Right atrium auricular region (tissue), 2 donors: ENCODE measurements at regions not wholly inside any gene's neighbourhood (a gene's known extent, or its start where the extent isn't known, plus 50 kb on each side); places are given as distances from the start of the nearest gene placed in this dataset.

ENCODE experiments used
- DNase-seq: peaks from one replicate; pipeline ENCODE4 v3.0.0-alpha.2; 2019; ENCODE audit warnings: low spot score
- H3K27ac ChIP-seq, 2 donors: fragments of 200-600 bp; sonication (generic); 1 replicate in 1 of 2; 2 replicates in 1 of 2; pipeline ENCODE4 v1.5.1; 2016 to 2019
- H3K27me3 ChIP-seq, 2 donors: fragments of 200-600 bp; sonication (generic); one replicate each; pipeline versions ENCODE4 v1.5.1 to v1.6.0; 2017 to 2019
- H3K36me3 ChIP-seq: fragments of 200-600 bp; sonication (generic); one replicate; pipeline ENCODE4 v1.5.1; 2016
- H3K4me1 ChIP-seq, 2 donors: fragments of 200-600 bp; sonication (generic); one replicate each; pipeline versions ENCODE4 v1.5.1 to v1.6.0; 2017 to 2019
- H3K4me3 ChIP-seq, 2 donors: fragments of 200-600 bp; sonication (generic); 1 replicate in 1 of 2; 2 replicates in 1 of 2; pipeline ENCODE4 v1.5.1; 2017 to 2019; ENCODE audit warnings: mild to moderate bottlenecking in 1 of 2, moderate library complexity in 1 of 2
- H3K9me3 ChIP-seq, 2 donors: fragments of 200-600 bp; sonication (generic); one replicate each; pipeline ENCODE4 v1.5.1; 2019
- CTCF ChIP-seq, 2 donors: fragments of 200-600 bp; sonication (generic); IDR thresholded peaks; one replicate each; pipeline ENCODE4 v1.5.1; 2019; ENCODE audit warnings: antibody characterized with exemption in 2 of 2

- DNase-seq, result no peak
- no peak for TF ChIP-seq CTCF (IDR thresholded peaks at IDR 0.05)
- H3K27ac ChIP-seq, result no peak overlapping the region
- H3K27me3 ChIP-seq, result no peaks in the 10 kb centered on the region
- no peaks in the 10 kb centered on the region for H3K9me3 ChIP-seq
- H3K4me1 ChIP-seq, result no peaks in the 10 kb centered on the region
- H3K36me3 ChIP-seq, result no peaks in the 10 kb centered on the region
- no peak overlapping the region for H3K4me3 ChIP-seq
Measured at GRCh38 chr4:146113171-146113570, 62.3 kb upstream of the LSM6 start.

- Histone ChIP-seq H3K27me3 (no peaks in the 10 kb centered on the region), H3K27ac (no peak overlapping the region), H3K4me1 (no peaks in the 10 kb centered on the region), H3K9me3 (no peaks in the 10 kb centered on the region), H3K4me3 (no peak overlapping the region), H3K36me3 (no peaks in the 10 kb centered on the region)
- DNase-seq, result no peak
- TF ChIP-seq CTCF (IDR thresholded peaks at IDR 0.05), result no peak
Measured at GRCh38 chr4:146112389-146112788, 63.1 kb upstream of the LSM6 start.

GRCh38 chr4:146110871-146111485 is 64.5 kb upstream of the LSM6 start:
- no peak overlapping the region for H3K4me3 ChIP-seq
- no peak overlapping the region for H3K27ac ChIP-seq
- no peak for TF ChIP-seq CTCF (IDR thresholded peaks at IDR 0.05)
- no peaks in the 10 kb centered on the region for H3K27me3 ChIP-seq
- H3K9me3 ChIP-seq, result no peaks in the 10 kb centered on the region
- H3K36me3 ChIP-seq, result no peaks in the 10 kb centered on the region
- DNase-seq, result no peak
- no peaks in the 10 kb centered on the region for H3K4me1 ChIP-seq

DNA sequence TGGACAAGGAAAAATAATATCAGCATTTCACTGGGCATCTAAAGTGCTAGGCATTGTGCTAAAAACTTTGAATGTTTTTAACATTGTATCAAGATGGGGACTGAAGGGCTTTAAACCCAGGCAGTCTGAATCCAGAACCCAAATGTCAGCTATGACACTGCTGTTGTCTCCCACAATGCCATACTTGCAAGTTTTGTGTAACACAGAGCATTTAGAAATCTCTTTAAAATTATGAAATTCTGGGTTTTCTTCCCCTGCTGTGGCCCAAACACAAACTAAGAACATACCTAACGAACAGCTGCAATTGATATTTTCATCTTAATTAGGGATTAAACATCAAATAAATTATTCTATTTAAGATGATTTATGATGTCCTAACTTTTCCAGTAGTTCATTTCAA is 66.8 kb upstream of the LSM6 start:
- DNase-seq, result no peak
- Histone ChIP-seq H3K4me1 (no peaks in the 10 kb centered on the region), H3K9me3 (no peaks in the 10 kb centered on the region), H3K27me3 (no peaks in the 10 kb centered on the region), H3K27ac (no peak overlapping the region), H3K4me3 (no peak overlapping the region), H3K36me3 (no peaks in the 10 kb centered on the region)
- TF ChIP-seq CTCF (IDR thresholded peaks at IDR 0.05), result no peak

DNA sequence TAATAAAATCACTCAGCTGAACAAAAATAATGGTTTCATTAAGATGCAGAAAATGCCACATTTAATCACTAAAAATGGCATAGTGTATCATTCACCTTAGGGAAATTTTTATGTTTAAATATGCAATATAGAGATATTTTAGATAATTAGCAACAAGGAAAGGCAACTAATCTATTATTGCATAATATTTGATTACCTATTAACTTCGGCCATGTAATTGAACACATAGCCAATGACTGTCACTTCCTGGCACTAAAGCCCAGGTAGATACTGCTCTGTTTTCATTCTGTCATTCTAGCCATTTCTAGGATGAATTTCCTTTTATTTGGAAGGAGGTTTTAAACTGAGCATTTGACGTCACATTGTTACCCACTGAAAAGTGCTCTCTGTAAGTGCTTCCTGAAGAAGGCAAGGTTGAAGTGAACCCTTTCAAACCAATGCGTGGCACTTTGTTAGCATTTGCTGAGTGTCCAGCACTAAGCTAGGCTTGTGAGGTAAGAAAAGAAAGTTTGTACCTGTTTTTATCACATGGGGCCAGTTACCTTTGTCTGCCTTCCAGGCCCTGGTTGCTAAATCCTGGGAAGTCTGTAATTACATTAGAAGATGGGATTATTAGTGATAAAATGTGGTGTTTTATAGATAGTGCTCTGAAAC is 67.8 kb upstream of the LSM6 start:
- H3K36me3 ChIP-seq, result no peaks in the 10 kb centered on the region
- no peaks in the 10 kb centered on the region for H3K27me3 ChIP-seq
- no peak overlapping the region for H3K27ac ChIP-seq
- DNase-seq, result no peak
- H3K4me3 ChIP-seq, result no peak overlapping the region
- TF ChIP-seq CTCF (IDR thresholded peaks at IDR 0.05), result no peak
- no peaks in the 10 kb centered on the region for H3K9me3 ChIP-seq
- no peaks in the 10 kb centered on the region for H3K4me1 ChIP-seq

GRCh38 chr4:146105464-146105863 is 70.1 kb upstream of the LSM6 start:
- no peak for TF ChIP-seq CTCF (IDR thresholded peaks at IDR 0.05)
- Histone ChIP-seq H3K4me3 (no peak overlapping the region), H3K36me3 (no peaks in the 10 kb centered on the region), H3K9me3 (no peaks in the 10 kb centered on the region), H3K4me1 (no peaks in the 10 kb centered on the region), H3K27me3 (no peaks in the 10 kb centered on the region), H3K27ac (no peak overlapping the region)
- no peak for DNase-seq
